SK-N-SH (cell line): ENCODE measurements at regions not wholly inside any gene's neighbourhood (a gene's known extent, or its start where the extent isn't known, plus 50 kb on each side); places are given as distances from the start of the nearest gene placed in this dataset.

ENCODE experiments used
- CTCF ChIA-PET: fragments of 300-600, 350-600 bp; formaldehyde crosslinking; extraction: SDS; loops from one replicate; lab custom pipeline; 2021; lab: Yijun Ruan, JAX
- POLR2A ChIA-PET: fragments of 350-600 bp; sonication (Branson Sonifier 250); formaldehyde crosslinking; extraction: SDS; loops from one replicate; lab custom pipeline; 2020; ENCODE audit warnings: antibody characterized with exemption, inconsistent platforms; lab: Yijun Ruan, JAX
- DNase-seq: peaks from one replicate; pipeline ENCODE4 v3.0.0; 2012
- H2AFZ ChIP-seq: fragments of 200-600 bp; sonication (generic); 2 replicates; pipeline ENCODE4 v1.8.1; 2016; ENCODE audit warnings: antibody characterized with exemption, mild to moderate bottlenecking, low read depth
- H3F3A ChIP-seq: fragments of 200-600 bp; sonication (generic); replicated peaks from 2 replicates; pipeline ENCODE3; 2016; ENCODE audit warnings: antibody characterized with exemption, mild to moderate bottlenecking; ENCODE audit not compliant: insufficient read depth
- H3K27ac ChIP-seq, 2 experiments: fragments of 200-500 bp in 1 of 2; fragments of 200-600 bp in 1 of 2; sonication (Bioruptor generic) in 1 of 2; sonication (generic), shearing (Covaris generic) in 1 of 2; 2 replicates each; pipeline versions ENCODE4 v1.5.1 to v1.6.1; 2014 to 2016; ENCODE audit warnings: low read depth in 2 of 2, inconsistent platforms in 1 of 2, low read length in 1 of 2, mild to moderate bottlenecking in 1 of 2, mixed read lengths in 1 of 2
- H3K27me3 ChIP-seq: fragments of 200-600 bp; sonication (generic), shearing (Covaris generic); 2 replicates; pipeline ENCODE4 v1.6.1; 2016; ENCODE audit warnings: mixed run types; ENCODE audit not compliant: insufficient read depth
- H3K36me3 ChIP-seq, 2 experiments: fragments of 200-500 bp in 1 of 2; fragments of 200-600 bp in 1 of 2; sonication (Bioruptor generic) in 1 of 2; sonication (generic) in 1 of 2; replicated peaks in 1 of 2; 2 replicates each; pipeline versions ENCODE3 to v1.5.1; 2014 to 2016; ENCODE audit warnings: low read length in 1 of 2, mild to moderate bottlenecking in 1 of 2; ENCODE audit not compliant: insufficient read depth in 2 of 2, control insufficient read depth in 1 of 2
- H3K4me1 ChIP-seq, 2 experiments: fragments of 200-500 bp in 1 of 2; fragments of 200-600 bp in 1 of 2; sonication (Bioruptor generic) in 1 of 2; sonication (generic), shearing (Covaris generic) in 1 of 2; 2 replicates each; pipeline versions ENCODE4 v1.5.1 to v1.6.1; 2014 to 2016; ENCODE audit warnings: low read depth in 1 of 2, low read length in 1 of 2, mixed run types in 1 of 2; ENCODE audit not compliant: insufficient read depth in 2 of 2, control insufficient read depth in 1 of 2
- H3K4me2 ChIP-seq: fragments of 200-600 bp; sonication (generic), shearing (Covaris generic); 2 replicates; pipeline ENCODE4 v1.6.1; 2017; ENCODE audit warnings: mixed run types
- H3K4me3 ChIP-seq, 2 experiments: fragments of 200-500 bp in 1 of 2; fragments of 200-600 bp in 1 of 2; sonication (Bioruptor generic) in 1 of 2; sonication (generic), shearing (Covaris generic) in 1 of 2; 2 replicates each; pipeline versions ENCODE4 v1.5.1 to v1.8.1; 2014 to 2016; ENCODE audit warnings: low read depth in 2 of 2, inconsistent platforms in 1 of 2, low read length in 1 of 2, mild to moderate bottlenecking in 1 of 2, mixed read lengths in 1 of 2, moderate library complexity in 1 of 2
- H3K79me2 ChIP-seq: fragments of 200-600 bp; sonication (generic); 2 replicates; pipeline ENCODE4 v1.8.1; 2017; ENCODE audit warnings: mild to moderate bottlenecking; ENCODE audit not compliant: insufficient read depth
- H3K9ac ChIP-seq: fragments of 200-600 bp; sonication (generic); 2 replicates; pipeline ENCODE4 v1.6.1; 2017; ENCODE audit warnings: mixed run types
- H3K9me2 ChIP-seq: fragments of 200-600 bp; sonication (generic); 2 replicates; pipeline ENCODE4 v1.6.1; 2017; ENCODE audit warnings: mixed run types
- H3K9me3 ChIP-seq: fragments of 200-600 bp; sonication (generic); 2 replicates; pipeline ENCODE4 v1.6.1; 2017; ENCODE audit warnings: mixed run types, mild to moderate bottlenecking, moderate library complexity
- H4K20me1 ChIP-seq: fragments of 200-600 bp; sonication (generic); 2 replicates; pipeline ENCODE4 v1.6.1; 2017; ENCODE audit warnings: mild to moderate bottlenecking, mixed run types; ENCODE audit not compliant: insufficient read depth
- EP300 ChIP-seq, 2 experiments: IDR thresholded peaks; 2 replicates each; pipeline versions ENCODE4 v1.4.0 to v1.6.1; 2012; ENCODE audit warnings: borderline replicate concordance in 1 of 2, low read depth in 1 of 2, low read length in 1 of 2
- IRF3 ChIP-seq: fragments of 150-350 bp; IDR thresholded peaks from 2 replicates; pipeline ENCODE4 v1.6.1; 2016; ENCODE audit warnings: mild to moderate bottlenecking, low read depth, low read length
- REST ChIP-seq: IDR thresholded peaks from 2 replicates; pipeline ENCODE4 v1.6.1; 2012; ENCODE audit warnings: mild to moderate bottlenecking, low read depth, low read length, moderate library complexity
- WGBS: methylation state at CpG from one replicate; pipeline ENCODE4 v1.1.6; 2017; ENCODE audit warnings: low lambda C conversion rate; 5-methylcytosine and 5-hydroxymethylcytosine counted together
- TF ChIP-seq, protein P1 (sequence below): fragments of 150-350 bp; IDR thresholded peaks from 2 replicates; pipeline ENCODE4 v1.6.1; 2017; ENCODE audit warnings: antibody characterized with exemption, low read length, low read depth, borderline replicate concordance

- TF ChIP-seq IRF3: no peak
These were observed 303.8 kb downstream of the SOX9 start (continued) for GRCh38 chr17:72424505-72425117.

- no peak overlapping the region for H3K27ac ChIP-seq
- WGBS: 93% methylated on average over 7 of the region's 7 CpGs
- H3K4me2 ChIP-seq: no peak overlapping the region
- no peaks in the 10 kb centered on the region for H4K20me1 ChIP-seq
- H2AFZ ChIP-seq: no peak overlapping the region
- no peaks in the 10 kb centered on the region for H3K36me3 ChIP-seq
- H3K9ac ChIP-seq: no peak overlapping the region
- H3K27me3 ChIP-seq: no peaks in the 10 kb centered on the region
- no peak overlapping the region for H3K4me3 ChIP-seq
- peaks cover 27% of the 10 kb centered on the region for H3F3A ChIP-seq
- POLR2A ChIA-PET: no interaction called here
- H3K9me3 ChIP-seq: no peaks in the 10 kb centered on the region
- TF ChIP-seq, protein P1, sequence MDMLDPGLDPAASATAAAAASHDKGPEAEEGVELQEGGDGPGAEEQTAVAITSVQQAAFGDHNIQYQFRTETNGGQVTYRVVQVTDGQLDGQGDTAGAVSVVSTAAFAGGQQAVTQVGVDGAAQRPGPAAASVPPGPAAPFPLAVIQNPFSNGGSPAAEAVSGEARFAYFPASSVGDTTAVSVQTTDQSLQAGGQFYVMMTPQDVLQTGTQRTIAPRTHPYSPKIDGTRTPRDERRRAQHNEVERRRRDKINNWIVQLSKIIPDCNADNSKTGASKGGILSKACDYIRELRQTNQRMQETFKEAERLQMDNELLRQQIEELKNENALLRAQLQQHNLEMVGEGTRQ: no peak
- TF ChIP-seq, all 33 proteins: peak for 0
- peaks cover 38 to 39% of the 10 kb centered on the region in 2 experiments for H3K4me1 ChIP-seq
- CTCF ChIA-PET: interaction anchor here (0.8 to 1.0 kb wide), 3 partner anchors 36 to 966 kb away, joined by 3 read pairs; no protein-coding TSS in a partner anchor
- H3K9me2 ChIP-seq: no peaks in the 10 kb centered on the region
- H3K79me2 ChIP-seq: peaks cover 7% of the 10 kb centered on the region
- DNase-seq: no peak
These were observed 304.4 kb downstream of the SOX9 start for GRCh38 chr17:72425133-72425793.

- no peaks in the 10 kb centered on the region for H4K20me1 ChIP-seq
- H3K9ac ChIP-seq: no peak overlapping the region
- CTCF ChIA-PET: interaction anchor here (0.9 kb wide), 1 partner anchor 94 kb away, joined by 3 read pairs; no protein-coding TSS in a partner anchor
- POLR2A ChIA-PET: no interaction called here
- no peak overlapping the region for H3K4me3 ChIP-seq
- peaks cover 34 to 38% of the 10 kb centered on the region in 2 experiments for H3K4me1 ChIP-seq
- H3K36me3 ChIP-seq: no peaks in the 10 kb centered on the region
- DNase-seq: no peak
- H3F3A ChIP-seq: peaks cover 25% of the 10 kb centered on the region
- H3K4me2 ChIP-seq: no peak overlapping the region
- no peaks in the 10 kb centered on the region for H3K9me3 ChIP-seq
- H3K79me2 ChIP-seq: peaks cover 2% of the 10 kb centered on the region; the same call in 1 of the 2 replicates
- H3K27me3 ChIP-seq: no peaks in the 10 kb centered on the region
- no peak overlapping the region for H2AFZ ChIP-seq
- 95% methylated on average over 5 of the region's 5 CpGs for whole genome bisulfite sequencing
- H3K9me2 ChIP-seq: no peaks in the 10 kb centered on the region
- H3K27ac ChIP-seq: no peak overlapping the region
- TF ChIP-seq REST (no peak), EP300 (IDR thresholded peaks at IDR 0.05; ENCODE audit: borderline replicate concordance in 1 of 2, low read depth in 1 of 2, low read length in 1 of 2) (no peak)
- TF ChIP-seq, all 33 proteins: peak for 0
These were observed 305.0 kb downstream of the SOX9 start for GRCh38 chr17:72425794-72426168.
